Neuronal stem cell (in vitro differentiated cells): ENCODE measurements at regions not wholly inside any gene's neighbourhood (a gene's known extent, or its start where the extent isn't known, plus 50 kb on each side); places are given as distances from the start of the nearest gene placed in this dataset.

Experiments used
- DNase-seq: peaks from one replicate; pipeline ENCODE4 v3.0.0-alpha.2; 2013; ENCODE audit warnings: low spot score
- H2AFZ ChIP-seq: one replicate; pipeline ENCODE4 v1.6.1; 2013; ENCODE audit warnings: mild to moderate bottlenecking, low read length, inconsistent platforms
- H2AK5ac ChIP-seq: 2 replicates; pipeline ENCODE4 v1.6.1; 2013; ENCODE audit warnings: low read depth, mild to moderate bottlenecking, inconsistent platforms, low read length, moderate library complexity, mixed read lengths
- H2BK120ac ChIP-seq: 2 replicates; pipeline ENCODE4 v1.6.1; 2013; ENCODE audit warnings: low read depth, mild to moderate bottlenecking, inconsistent platforms, low read length, moderate library complexity, mixed read lengths
- H2BK12ac ChIP-seq: one replicate; pipeline ENCODE4 v1.6.1; 2013; ENCODE audit warnings: low read length, inconsistent platforms
- H2BK15ac ChIP-seq: 2 replicates; pipeline ENCODE4 v1.6.1; 2013; ENCODE audit warnings: mild to moderate bottlenecking, low read length, inconsistent platforms, mixed read lengths
- H2BK5ac ChIP-seq: one replicate; pipeline ENCODE4 v1.6.1; 2013; ENCODE audit warnings: inconsistent platforms, mild to moderate bottlenecking, low read length, moderate library complexity
- H3K14ac ChIP-seq: one replicate; pipeline ENCODE4 v1.6.1; 2013; ENCODE audit warnings: low read length, inconsistent platforms
- H3K18ac ChIP-seq: 2 replicates; pipeline ENCODE4 v1.6.1; 2013; ENCODE audit warnings: low read length, inconsistent platforms
- H3K23ac ChIP-seq: 2 replicates; pipeline ENCODE4 v1.6.1; 2013; ENCODE audit warnings: low read depth, mild to moderate bottlenecking, mixed read lengths, low read length, inconsistent platforms; ENCODE audit not compliant: poor library complexity
- H3K27ac ChIP-seq: replicated peaks from 3 replicates; pipeline ENCODE4 v1.5.1; 2013; ENCODE audit warnings: low read length, inconsistent platforms
- H3K27me3 ChIP-seq, 3 experiments: 2 replicates each; pipeline ENCODE4 v1.6.1; 2013; ENCODE audit warnings: low read length in 3 of 3, mild to moderate bottlenecking in 2 of 3, inconsistent platforms in 1 of 3, low read depth in 1 of 3, mixed read lengths in 1 of 3, moderate library complexity in 1 of 3; ENCODE audit not compliant: control insufficient read depth in 3 of 3, insufficient read depth in 3 of 3
- H3K36me3 ChIP-seq, 2 donors: replicated peaks in 1 of 2; 2 replicates each; pipeline ENCODE4 v1.6.1; 2013; ENCODE audit warnings: low read length in 2 of 2; ENCODE audit not compliant: control insufficient read depth in 2 of 2, insufficient read depth in 2 of 2
- H3K4ac ChIP-seq: 2 replicates; pipeline ENCODE4 v1.6.1; 2013; ENCODE audit warnings: inconsistent platforms, mild to moderate bottlenecking, low read length, moderate library complexity
- H3K4me1 ChIP-seq, 2 donors: 1 replicate in 1 of 2; 2 replicates in 1 of 2; pipeline ENCODE4 v1.6.1; 2013; ENCODE audit warnings: low read length in 2 of 2, low read depth in 1 of 2; ENCODE audit not compliant: control insufficient read depth in 2 of 2, insufficient read depth in 1 of 2
- H3K4me2 ChIP-seq: one replicate; pipeline ENCODE4 v1.6.1; 2013; ENCODE audit warnings: mild to moderate bottlenecking, low read length, inconsistent platforms; ENCODE audit not compliant: insufficient read depth, poor library complexity, severe bottlenecking
- H3K4me3 ChIP-seq, 2 donors: 2 replicates each; pipeline ENCODE4 v1.5.1; 2013; ENCODE audit warnings: low read length in 2 of 2, mild to moderate bottlenecking in 2 of 2, inconsistent platforms in 1 of 2, moderate library complexity in 1 of 2
- H3K79me1 ChIP-seq: one replicate; pipeline ENCODE4 v1.6.1; 2013; ENCODE audit warnings: low read depth, mild to moderate bottlenecking, inconsistent platforms, low read length, moderate library complexity
- H3K9ac ChIP-seq: one replicate; pipeline ENCODE4 v1.6.1; 2013; ENCODE audit warnings: mild to moderate bottlenecking, low read depth, low read length, inconsistent platforms; ENCODE audit not compliant: poor library complexity
- H3K9me3 ChIP-seq, 2 donors: replicated peaks in 1 of 2; 2 replicates each; pipeline versions ENCODE3 to v1.6.1; 2013; ENCODE audit warnings: low read length in 2 of 2, mild to moderate bottlenecking in 2 of 2, inconsistent platforms in 1 of 2, low read depth in 1 of 2, mixed read lengths in 1 of 2, moderate library complexity in 1 of 2; ENCODE audit not compliant: control insufficient read depth in 2 of 2, insufficient read depth in 1 of 2
- H4K8ac ChIP-seq: one replicate; pipeline ENCODE4 v1.6.1; 2013; ENCODE audit warnings: low read depth, mild to moderate bottlenecking, inconsistent platforms, low read length, moderate library complexity
- H4K91ac ChIP-seq: one replicate; pipeline ENCODE4 v1.6.1; 2013; ENCODE audit warnings: low read length, low read depth, mild to moderate bottlenecking, inconsistent platforms; ENCODE audit not compliant: poor library complexity
- WGBS, 2 donors: extraction: QIAGEN DNeasy Blood & Tissue Kit; methylation state at CpG; one replicate each; pipeline ENCODE4 v1.1.7; 2013; ENCODE audit warnings: missing lambda C conversion rate in 2 of 2, mixed read lengths in 1 of 2; ENCODE audit not compliant: insufficient read length in 2 of 2, insufficient replicate concordance in 1 of 2; ENCODE audit errors: extremely low coverage in 2 of 2; 5-methylcytosine and 5-hydroxymethylcytosine counted together

GRCh38 chr1:4085546-4085945, 185.5 kb upstream of the C1orf174 start:
- H3K4me3 ChIP-seq, result no peak overlapping the region
- H2BK5ac ChIP-seq, result no peak overlapping the region
- no peak overlapping the region for H4K91ac ChIP-seq
- WGBS, 2 donors, result no CpG with 5 or more reads among the region's 5 CpGs
- H2AK5ac ChIP-seq, result no peak overlapping the region
- no peak overlapping the region for H2BK12ac ChIP-seq
- H2AFZ ChIP-seq, result no peak overlapping the region
- H3K4me1 ChIP-seq, result peaks cover 0 to 4% of the 10 kb centered on the region in 2 donors
- no peak overlapping the region for H3K23ac ChIP-seq
- peaks cover 0 to 23% (median 0%) of the 10 kb centered on the region in 3 experiments for H3K27me3 ChIP-seq
- H3K79me1 ChIP-seq, result no peaks in the 10 kb centered on the region
- H3K4me2 ChIP-seq, result no peak overlapping the region
- H3K36me3 ChIP-seq, result no peaks in the 10 kb centered on the region
- H3K14ac ChIP-seq, result no peak overlapping the region
- H3K27ac ChIP-seq, result no peak overlapping the region
- H3K4ac ChIP-seq, result no peak overlapping the region
- no peak for DNase-seq
- no peak overlapping the region for H2BK120ac ChIP-seq
- H2BK15ac ChIP-seq, result no peak overlapping the region
- no peak overlapping the region for H4K8ac ChIP-seq
- H3K9ac ChIP-seq, result no peak overlapping the region
- H3K9me3 ChIP-seq, result peaks cover 0 to 2% of the 10 kb centered on the region in 2 donors
- H3K18ac ChIP-seq, result no peak overlapping the region

GRCh38 chr1:4086085-4086850, 186.2 kb upstream of the C1orf174 start:
- Histone ChIP-seq H3K27me3 (peaks cover 0 to 23% (median 0%) of the 10 kb centered on the region in 3 experiments), H2BK5ac (no peak overlapping the region), H3K14ac (no peak overlapping the region), H3K4me3 (no peak overlapping the region), H4K8ac (no peak overlapping the region), H3K18ac (no peak overlapping the region), H2AK5ac (no peak overlapping the region), H3K9me3 (peaks cover 0 to 4% of the 10 kb centered on the region in 2 donors), H3K4ac (no peak overlapping the region), H2BK120ac (no peak overlapping the region), H3K79me1 (no peaks in the 10 kb centered on the region), H4K91ac (no peak overlapping the region), H3K27ac (no peak overlapping the region), H2AFZ (no peak overlapping the region), H3K4me2 (no peak overlapping the region), H3K9ac (no peak overlapping the region), H3K36me3 (no peaks in the 10 kb centered on the region), H2BK12ac (no peak overlapping the region), H3K4me1 (peaks cover 0 to 4% of the 10 kb centered on the region in 2 donors), H3K23ac (no peak overlapping the region), H2BK15ac (no peak overlapping the region)
- WGBS, 2 donors, result no CpG with 5 or more reads among the region's 14 CpGs
- no peak for DNase-seq

GRCh38 chr1:4086921-4087320, 186.8 kb upstream of the C1orf174 start:
- Histone ChIP-seq H4K8ac (no peak overlapping the region), H2AFZ (no peak overlapping the region), H2BK12ac (no peak overlapping the region), H4K91ac (no peak overlapping the region), H3K36me3 (no peaks in the 10 kb centered on the region), H3K79me1 (no peaks in the 10 kb centered on the region), H2BK5ac (no peak overlapping the region), H3K4me2 (no peak overlapping the region), H3K9ac (no peak overlapping the region), H2BK15ac (no peak overlapping the region), H2BK120ac (no peak overlapping the region), H3K14ac (no peak overlapping the region), H3K23ac (no peak overlapping the region), H3K4ac (no peak overlapping the region), H3K27ac (no peak overlapping the region), H3K18ac (no peak overlapping the region), H3K9me3 (peaks cover 0 to 10% of the 10 kb centered on the region in 2 donors), H3K4me1 (peaks cover 0 to 4% of the 10 kb centered on the region in 2 donors), H3K27me3 (peaks cover 0 to 21% (median 0%) of the 10 kb centered on the region in 3 experiments), H3K4me3 (no peak overlapping the region), H2AK5ac (no peak overlapping the region)
- WGBS, 2 donors, result no CpG with 5 or more reads among the region's 4 CpGs
- DNase-seq, result no peak

GRCh38 chr1:4087530-4088420, 187.7 kb upstream of the C1orf174 start:
- H3K4ac ChIP-seq, result no peak overlapping the region
- no peak overlapping the region for H2AFZ ChIP-seq
- no peak overlapping the region for H3K18ac ChIP-seq
- no peak overlapping the region for H3K4me3 ChIP-seq
- H4K8ac ChIP-seq, result no peak overlapping the region
- peaks cover 0 to 10% of the 10 kb centered on the region in 2 donors for H3K9me3 ChIP-seq
- H3K36me3 ChIP-seq, result no peaks in the 10 kb centered on the region
- no peak overlapping the region for H2BK5ac ChIP-seq
- no peak overlapping the region for H3K4me2 ChIP-seq
- no peak overlapping the region for H2BK120ac ChIP-seq
- no peak overlapping the region for H4K91ac ChIP-seq
- no peak overlapping the region for H2AK5ac ChIP-seq
- H2BK15ac ChIP-seq, result no peak overlapping the region
- peaks cover 0 to 4% of the 10 kb centered on the region in 2 donors for H3K4me1 ChIP-seq
- H3K27ac ChIP-seq, result no peak overlapping the region
- H3K9ac ChIP-seq, result no peak overlapping the region
- H3K23ac ChIP-seq, result no peak overlapping the region
- no peak overlapping the region for H2BK12ac ChIP-seq
- no peak overlapping the region for H3K14ac ChIP-seq
- DNase-seq, result no peak
- no peaks in the 10 kb centered on the region for H3K79me1 ChIP-seq
- no CpG with 5 or more reads among the region's 9 CpGs for WGBS, 2 donors
- peaks cover 0 to 15% (median 0%) of the 10 kb centered on the region in 3 experiments for H3K27me3 ChIP-seq
